ENCODE measurements at regions not wholly inside any gene's neighbourhood (a gene's known extent, or its start where the extent isn't known, plus 50 kb on each side); places are given as distances from the start of the nearest gene placed in this dataset.

DNA sequence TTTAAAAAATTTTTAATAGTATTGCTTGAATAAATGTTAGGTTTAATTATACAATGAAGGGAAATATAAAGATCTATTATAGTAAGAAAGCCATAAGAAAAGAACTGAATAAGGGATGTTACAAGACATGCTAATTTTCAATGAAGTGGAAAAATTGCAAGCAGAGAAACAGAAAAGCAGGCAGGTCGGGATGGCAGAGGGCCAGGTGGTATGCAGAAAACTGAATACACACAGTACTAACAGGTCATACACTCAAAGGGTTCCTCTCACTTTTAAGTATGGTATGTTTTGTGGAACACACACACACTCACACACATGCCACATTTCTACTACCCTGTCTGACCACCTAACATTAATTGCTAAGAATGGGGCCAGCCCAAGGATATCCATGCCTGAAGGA, 76.7 kb upstream of the DTNA start:
- Histone ChIP-seq H3K4me2 (ENCODE audit: control insufficient read depth, insufficient read depth) (no peak overlapping the region), H2AFZ (ENCODE audit: control insufficient read depth, low read depth, low read length) (no peak overlapping the region), H3K4me3 (no peak overlapping the region), H3K9ac (ENCODE audit: control insufficient read depth, insufficient read depth, low read length) (no peak overlapping the region), H3K79me2 (ENCODE audit: control insufficient read depth, insufficient read depth, low read length) (no peaks in the 10 kb centered on the region), H3K9me3 (replicated peaks; ENCODE audit: control insufficient read depth, insufficient read depth, low read length) (no peaks in the 10 kb centered on the region), H3K4me1 (ENCODE audit: control insufficient read depth, insufficient read depth, low read length) (no peaks in the 10 kb centered on the region), H3K36me3 (ENCODE audit: control insufficient read depth in 2 of 2, insufficient read depth in 2 of 2, low read length in 1 of 2) (no peaks in the 10 kb centered on the region), H4K20me1 (ENCODE audit: control insufficient read depth, insufficient read depth) (no peaks in the 10 kb centered on the region), H3K27me3 (replicated peaks in 1 of 2; ENCODE audit: control insufficient read depth in 2 of 2, insufficient read depth in 2 of 2, low read length in 1 of 2) (no peaks in the 10 kb centered on the region), H3K27ac (ENCODE audit: control insufficient read depth, insufficient read depth) (no peak overlapping the region)
- no TSS peak for BruUV-seq (replicated peaks)
- ChIA-PET CTCF (interaction anchor here (1.1 to 1.6 kb wide), 2 partner anchors 11 to 28 kb away, joined by 4 to 6 read pairs; no protein-coding TSS in a partner anchor), POLR2A (no interaction called here), RAD21 (ENCODE audit: unreplicated experiment) (no interaction called here), SMC1A (ENCODE audit: uncharacterized antibody, unreplicated experiment) (interaction anchor here (1.1 kb wide), 1 partner anchor 114 kb away, joined by 3 read pairs; no protein-coding TSS in a partner anchor)
- no peak for DNase-seq (ENCODE audit: low read depth, low spot score)
- 0% methylated on average over 1 of the region's 1 CpG for WGBS (ENCODE audit: insufficient coverage, insufficient replicate concordance, low lambda C conversion rate, missing lambda C conversion rate)
- intact Hi-C loops (cut with micrococcal nuclease; ENCODE audit: unreplicated experiment): no loop called here
- no peak for ATAC-seq
- in situ Hi-C loops (cut with MboI): no loop called here
- FAIRE-seq: no peak
- TF ChIP-seq CHD4 (IDR thresholded peaks at IDR 0.05) (no peak), NBN (IDR thresholded peaks at IDR 0.05) (no peak), ZBTB33 (IDR thresholded peaks at IDR 0.05) (no peak), BRCA1 (IDR thresholded peaks at IDR 0.05; ENCODE audit: low read depth, low read length) (no peak), SPI1 (IDR thresholded peaks at IDR 0.05; ENCODE audit: borderline replicate concordance, insufficient read depth, low read depth, low read length) (no peak), HSF1 (IDR thresholded peaks at IDR 0.05; ENCODE audit: low read depth, low read length) (no peak), SIX5 (IDR thresholded peaks at IDR 0.05; ENCODE audit: low read depth, low read length, severe bottlenecking) (no peak), GABPA (IDR thresholded peaks at IDR 0.05; ENCODE audit: low read depth) (no peak), BCL11A (IDR thresholded peaks at IDR 0.05; ENCODE audit: low read depth, low read length) (no peak), IKZF2 (IDR thresholded peaks at IDR 0.05) (no peak), ZNF687 (IDR thresholded peaks at IDR 0.05) (no peak)
- TF ChIP-seq, protein P1, sequence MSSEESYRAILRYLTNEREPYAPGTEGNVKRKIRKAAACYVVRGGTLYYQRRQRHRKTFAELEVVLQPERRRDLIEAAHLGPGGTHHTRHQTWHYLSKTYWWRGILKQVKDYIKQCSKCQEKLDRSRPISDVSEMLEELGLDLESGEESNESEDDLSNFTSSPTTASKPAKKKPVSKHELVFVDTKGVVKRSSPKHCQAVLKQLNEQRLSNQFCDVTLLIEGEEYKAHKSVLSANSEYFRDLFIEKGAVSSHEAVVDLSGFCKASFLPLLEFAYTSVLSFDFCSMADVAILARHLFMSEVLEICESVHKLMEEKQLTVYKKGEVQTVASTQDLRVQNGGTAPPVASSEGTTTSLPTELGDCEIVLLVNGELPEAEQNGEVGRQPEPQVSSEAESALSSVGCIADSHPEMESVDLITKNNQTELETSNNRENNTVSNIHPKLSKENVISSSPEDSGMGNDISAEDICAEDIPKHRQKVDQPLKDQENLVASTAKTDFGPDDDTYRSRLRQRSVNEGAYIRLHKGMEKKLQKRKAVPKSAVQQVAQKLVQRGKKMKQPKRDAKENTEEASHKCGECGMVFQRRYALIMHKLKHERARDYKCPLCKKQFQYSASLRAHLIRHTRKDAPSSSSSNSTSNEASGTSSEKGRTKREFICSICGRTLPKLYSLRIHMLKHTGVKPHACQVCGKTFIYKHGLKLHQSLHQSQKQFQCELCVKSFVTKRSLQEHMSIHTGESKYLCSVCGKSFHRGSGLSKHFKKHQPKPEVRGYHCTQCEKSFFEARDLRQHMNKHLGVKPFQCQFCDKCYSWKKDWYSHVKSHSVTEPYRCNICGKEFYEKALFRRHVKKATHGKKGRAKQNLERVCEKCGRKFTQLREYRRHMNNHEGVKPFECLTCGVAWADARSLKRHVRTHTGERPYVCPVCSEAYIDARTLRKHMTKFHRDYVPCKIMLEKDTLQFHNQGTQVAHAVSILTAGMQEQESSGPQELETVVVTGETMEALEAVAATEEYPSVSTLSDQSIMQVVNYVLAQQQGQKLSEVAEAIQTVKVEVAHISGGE (CRISPR knock-in tag; IDR thresholded peaks at IDR 0.05): no peak
- TF ChIP-seq, protein P2, sequence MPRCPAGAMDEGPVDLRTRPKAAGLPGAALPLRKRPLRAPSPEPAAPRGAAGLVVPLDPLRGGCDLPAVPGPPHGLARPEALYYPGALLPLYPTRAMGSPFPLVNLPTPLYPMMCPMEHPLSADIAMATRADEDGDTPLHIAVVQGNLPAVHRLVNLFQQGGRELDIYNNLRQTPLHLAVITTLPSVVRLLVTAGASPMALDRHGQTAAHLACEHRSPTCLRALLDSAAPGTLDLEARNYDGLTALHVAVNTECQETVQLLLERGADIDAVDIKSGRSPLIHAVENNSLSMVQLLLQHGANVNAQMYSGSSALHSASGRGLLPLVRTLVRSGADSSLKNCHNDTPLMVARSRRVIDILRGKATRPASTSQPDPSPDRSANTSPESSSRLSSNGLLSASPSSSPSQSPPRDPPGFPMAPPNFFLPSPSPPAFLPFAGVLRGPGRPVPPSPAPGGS (IDR thresholded peaks at IDR 0.05; ENCODE audit: borderline replicate concordance, insufficient read depth, low read depth, low read length, poor library complexity, severe bottlenecking): no peak

All from GM12878 (cell line).